Sciatic nerve (tissue), 2 donors: ENCODE measurements at regions not wholly inside any gene's neighbourhood (a gene's known extent, or its start where the extent isn't known, plus 50 kb on each side); places are given as distances from the start of the nearest gene placed in this dataset.
"Not testable (repeated sequence)": the region's sequence is repeated elsewhere in the genome, so short reads cannot be mapped to it uniquely, and the experiment has no call there.

Experiments used
- ATAC-seq: fragments of 200-7000 bp; cut with Tn5 transposase; one replicate; pipeline ENCODE4 v1.9.1; 2020; ENCODE audit warnings: mild to moderate bottlenecking, moderate library complexity
- DNase-seq: peaks from one replicate; pipeline ENCODE4 v3.0.0-alpha.2; 2020; ENCODE audit warnings: low spot score
- intact Hi-C: fragments of 100-400 bp; cut with DNase I; formaldehyde crosslinking; loops from one replicate; pipeline ENCODE4 v1.14.2; 2022
- donor health status: DM: no; HTN: no; CAD: no.
- donor health status: DM: no; HTN: no; CAD: no.

DNA sequence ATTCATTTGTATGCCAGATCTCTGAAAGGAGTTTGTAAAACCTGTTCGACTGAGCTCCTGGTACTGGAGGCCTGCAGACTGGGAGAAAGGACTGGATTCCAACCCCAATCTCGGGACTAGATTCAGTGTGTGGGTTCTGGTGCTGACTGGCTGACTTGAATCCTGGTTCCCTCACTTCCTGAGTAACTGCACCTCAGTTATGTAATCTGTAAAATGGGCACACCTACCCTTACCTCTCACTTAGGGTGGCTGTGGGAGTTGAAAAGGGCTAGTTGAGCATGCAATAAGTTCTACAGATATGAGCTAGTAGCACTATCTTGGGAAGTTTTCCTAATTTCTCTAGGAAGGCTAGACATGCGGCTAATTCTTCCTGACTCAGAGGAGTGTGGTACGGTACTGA is 621.3 kb upstream of the TBX3 start:
- intact Hi-C loops = no loop called here
- DNase-seq (no peak), ATAC-seq (no peak)

GRCh38 chr12:115303723-115304309 is 619.8 kb upstream of the TBX3 start:
- intact Hi-C loops = no loop called here
- ATAC-seq = peak; percentile 26
- DNase-seq = no peak

- DNase-seq (no peak), ATAC-seq (no peak)
- intact Hi-C loops = no loop called here
Measured at GRCh38 chr12:115297445-115297844, 613.5 kb upstream of the TBX3 start.

DNA sequence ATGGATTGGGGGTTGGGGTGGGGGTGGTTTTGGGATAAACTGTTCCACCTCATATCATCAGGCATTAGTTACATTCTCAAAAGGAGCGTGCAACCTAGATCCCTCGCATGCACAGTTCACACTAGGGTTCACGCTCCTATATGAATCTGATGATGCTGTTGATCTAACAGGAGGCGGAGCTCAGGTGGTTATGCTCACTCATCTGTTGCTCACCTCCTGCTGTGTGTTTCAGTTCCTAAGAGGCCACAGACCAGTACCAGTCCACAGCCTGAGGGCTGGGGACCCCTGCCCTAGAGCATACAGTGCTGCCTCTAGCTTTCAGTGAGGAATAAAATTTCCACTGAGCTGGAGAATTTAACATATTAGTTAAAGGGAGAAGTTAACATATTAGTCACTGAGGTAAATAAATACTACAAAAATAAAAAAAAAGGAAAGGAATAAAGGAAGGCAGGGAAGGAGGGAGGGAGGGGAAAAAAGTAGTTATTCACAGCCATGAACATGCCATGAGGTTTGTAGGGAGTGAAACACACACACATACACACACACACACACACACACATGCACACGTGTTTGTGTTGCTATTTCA is 612.7 kb upstream of the TBX3 start:
- DNase-seq = no peak
- intact Hi-C loops = no loop called here
- no peak for ATAC-seq

DNA sequence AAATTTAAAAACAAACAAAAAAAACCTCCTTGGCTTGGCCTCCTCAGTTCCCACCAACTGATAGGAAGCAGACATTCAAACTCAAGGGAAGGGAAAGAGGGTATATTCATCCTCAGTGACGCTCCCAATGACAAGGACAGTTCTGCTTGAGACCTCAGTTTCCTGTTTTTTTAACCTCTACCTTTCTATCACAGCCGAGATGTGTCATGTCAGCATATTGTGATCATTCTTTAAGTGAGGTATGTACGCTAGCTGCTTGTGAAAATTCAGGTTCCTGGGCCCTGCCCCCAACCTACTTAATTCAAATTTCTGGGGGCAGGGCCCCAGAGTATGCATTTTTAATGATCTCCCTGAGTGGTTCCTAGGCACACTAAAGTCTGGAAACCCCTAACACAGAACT is 611.9 kb upstream of the TBX3 start:
- ATAC-seq (no peak), DNase-seq (no peak)
- intact Hi-C loops = no loop called here

GRCh38 chr12:115294453-115295133 is 610.6 kb upstream of the TBX3 start:
- DNase-seq = no peak
- intact Hi-C loops = no loop called here
- peak; percentile 56 for ATAC-seq

DNA sequence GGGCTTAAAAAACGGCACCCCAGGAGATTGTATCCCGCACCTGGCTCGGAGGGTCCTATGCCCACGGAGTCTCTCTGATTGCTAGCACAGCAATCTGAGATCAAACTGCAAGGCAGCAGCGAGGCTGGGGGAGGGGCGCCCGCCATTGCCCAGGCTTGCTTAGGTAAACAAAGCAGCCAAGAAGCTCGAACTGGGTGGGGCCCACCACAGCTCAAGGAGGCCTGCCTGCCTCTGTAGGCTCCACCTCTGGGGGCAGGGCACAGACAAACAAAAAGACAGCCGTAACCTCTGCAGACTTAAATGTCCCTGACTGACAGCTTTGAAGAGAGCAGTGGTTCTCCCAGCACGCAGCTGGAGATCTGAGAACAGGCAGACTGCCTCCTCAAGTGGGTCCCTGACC is 601.5 kb upstream of the TBX3 start:
- ATAC-seq, DNase-seq, intact Hi-C loops: not testable (repeated sequence)

GRCh38 chr12:115273456-115273855 is 589.5 kb upstream of the TBX3 start:
- DNase-seq (no peak), ATAC-seq (no peak)
- intact Hi-C loops = no loop called here

DNA sequence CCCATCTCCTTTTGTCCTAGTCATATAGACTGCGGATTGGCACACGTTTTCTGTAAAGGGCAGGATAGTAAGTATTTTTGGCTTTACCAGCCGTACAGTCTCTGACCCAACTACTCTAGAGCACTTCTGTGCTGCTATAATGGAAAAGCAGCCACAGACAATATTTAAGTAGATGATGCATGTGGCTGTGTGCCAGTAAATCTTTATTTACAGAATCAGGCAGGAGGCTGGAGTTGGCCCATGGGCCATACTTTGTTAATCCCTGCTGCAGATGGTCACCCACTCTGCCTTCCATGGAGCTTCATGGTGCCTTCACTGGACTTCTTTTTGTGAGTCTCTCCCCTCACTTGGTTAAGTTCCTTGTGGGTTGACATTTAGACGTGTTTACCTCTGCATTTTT is 584.5 kb upstream of the TBX3 start:
- ATAC-seq (no peak), DNase-seq (no peak)
- intact Hi-C loops = no loop called here

- intact Hi-C loops = no loop called here
- ATAC-seq = peak; percentile 28
- DNase-seq = no peak
Measured at GRCh38 chr12:115267891-115268290, 583.9 kb upstream of the TBX3 start.

DNA sequence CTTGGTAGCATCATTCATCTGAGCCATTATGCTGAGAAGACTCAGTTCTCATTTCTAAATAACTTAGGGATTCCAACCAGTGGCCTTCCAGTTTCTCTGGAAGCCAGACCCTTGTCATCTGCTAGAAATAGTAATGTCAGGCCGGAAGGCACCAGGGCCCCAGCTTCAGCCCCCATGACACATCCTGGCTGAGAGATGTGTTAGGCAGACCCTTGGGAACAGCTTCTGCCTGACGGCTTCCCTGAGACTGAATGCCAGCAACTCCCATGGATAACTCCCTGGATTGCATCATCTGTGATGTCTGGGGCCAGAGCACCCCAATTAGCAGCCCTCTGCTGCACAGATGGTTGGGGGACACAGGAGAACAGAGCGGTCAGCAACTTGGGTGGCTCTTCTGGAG is 583.5 kb upstream of the TBX3 start:
- DNase-seq (no peak), ATAC-seq (peak; percentile 55)
- intact Hi-C loops = no loop called here

- no peak for ATAC-seq
- intact Hi-C loops = no loop called here
- DNase-seq = no peak
Measured at GRCh38 chr12:115264605-115265004, 580.6 kb upstream of the TBX3 start.

- DNase-seq = no peak
- ATAC-seq = no peak
Measured at GRCh38 chr12:115261691-115262398, 577.9 kb upstream of the TBX3 start.

DNA sequence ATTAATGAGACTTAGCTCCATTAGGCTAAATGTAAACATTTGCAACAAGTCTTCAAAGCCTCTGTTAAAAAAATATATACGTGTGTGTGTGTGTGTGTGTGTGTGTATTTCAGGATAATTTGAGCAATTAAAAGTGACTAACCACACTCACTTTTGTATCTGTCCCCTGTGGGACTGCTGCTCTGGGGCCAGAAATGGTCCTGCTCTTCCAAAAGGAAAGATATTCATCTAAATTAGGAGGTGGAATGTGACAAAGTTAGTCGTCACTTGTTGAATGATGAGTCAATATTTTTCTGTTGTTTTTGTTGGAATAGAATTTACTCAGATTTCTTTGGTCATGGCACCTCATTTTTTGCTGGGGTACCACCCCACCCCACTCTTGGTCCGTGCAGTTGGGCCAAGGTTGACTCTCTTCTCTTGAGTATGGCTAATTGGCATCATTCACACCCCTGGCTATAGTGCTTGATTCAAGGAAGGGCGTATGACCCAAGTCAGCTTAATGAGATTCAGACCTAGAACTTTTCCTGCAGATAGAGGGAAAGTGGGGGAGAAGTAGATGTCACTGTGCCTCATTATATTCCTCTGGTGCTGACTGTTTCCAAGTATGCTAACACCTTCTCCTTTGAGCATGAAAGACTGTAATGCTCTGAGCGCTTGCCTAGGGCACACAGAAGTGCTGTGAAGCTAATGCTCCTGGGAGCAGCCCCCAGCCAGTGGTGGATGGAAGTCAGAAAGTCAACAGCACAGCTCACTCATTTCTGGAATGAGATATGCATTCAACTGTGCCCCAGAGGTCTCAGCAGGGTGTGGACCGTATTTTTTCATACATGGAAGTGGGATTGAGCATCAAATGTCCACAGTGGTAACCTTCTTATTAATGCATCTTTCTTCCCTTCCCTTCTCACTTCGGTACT is 577.0 kb upstream of the TBX3 start:
- ATAC-seq = no peak
- DNase-seq = no peak
- intact Hi-C loops = no loop called here

More at GRCh38 chr12:115261691-115262398, 577.9 kb upstream of the TBX3 start:
- intact Hi-C loops = no loop called here

DNA sequence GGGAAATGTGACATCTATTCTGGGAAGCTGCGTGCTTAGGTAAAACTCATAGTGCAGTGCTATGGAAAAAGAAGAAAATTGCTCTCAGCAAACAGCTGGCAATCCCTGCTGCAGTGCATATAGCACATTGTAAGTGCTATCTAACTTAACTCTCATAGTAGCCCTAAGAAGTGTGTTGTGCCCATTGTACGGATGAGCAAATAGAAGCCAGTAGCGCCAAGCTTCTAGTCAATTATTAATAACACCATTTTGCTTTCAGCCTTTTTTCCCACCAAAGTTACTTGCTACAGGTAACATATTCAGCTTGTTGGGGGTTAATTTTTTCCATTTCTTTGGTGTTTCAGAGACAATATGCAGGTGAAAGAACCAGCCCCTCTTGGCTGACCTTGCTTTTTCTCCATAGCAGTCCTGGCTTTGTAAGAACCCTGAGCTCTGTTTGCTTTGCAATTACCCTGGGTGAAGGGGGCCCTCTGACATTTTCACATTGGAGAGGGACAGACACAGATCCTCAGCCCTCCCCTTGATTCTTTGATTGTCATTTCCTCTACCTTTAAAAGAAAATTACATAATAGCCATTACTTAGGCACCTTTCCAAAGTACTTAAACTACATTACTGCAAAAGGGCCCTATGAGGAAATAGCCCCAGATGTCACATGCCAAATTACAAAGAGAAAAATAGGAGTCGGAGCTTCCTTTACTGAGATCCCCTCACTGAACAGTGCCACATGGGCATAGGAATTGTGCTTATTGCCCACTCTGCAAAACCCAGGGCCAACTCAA is 576.2 kb upstream of the TBX3 start:
- intact Hi-C loops = no loop called here
- ATAC-seq (no peak), DNase-seq (no peak)

- no peak for ATAC-seq
- intact Hi-C loops = no loop called here
- no peak for DNase-seq
Measured at GRCh38 chr12:115257791-115258190, 573.8 kb upstream of the TBX3 start.

DNA sequence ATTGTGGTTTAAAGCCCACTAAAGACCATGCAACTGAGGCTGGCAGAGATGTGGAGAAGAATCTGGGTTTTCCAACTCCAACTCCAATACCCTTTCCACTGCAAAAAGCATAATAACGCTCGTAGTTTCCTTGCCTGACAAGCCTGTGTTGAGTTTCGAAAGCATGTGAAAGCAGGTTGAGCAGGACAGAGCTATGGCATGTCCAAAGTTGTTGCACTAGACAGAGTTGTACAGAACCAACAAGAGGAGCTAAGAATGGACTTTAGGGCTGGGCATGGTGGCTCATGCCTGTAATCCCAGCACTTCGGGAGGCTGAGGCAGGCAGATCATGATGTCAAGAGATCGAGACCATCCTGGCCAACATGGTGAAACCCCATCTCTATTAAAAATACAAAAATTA is 572.0 kb upstream of the TBX3 start:
- DNase-seq (no peak), ATAC-seq (no peak)
- intact Hi-C loops = no loop called here

GRCh38 chr12:115255257-115255656 is 571.3 kb upstream of the TBX3 start:
- intact Hi-C loops = no loop called here
- DNase-seq = no peak
- ATAC-seq = no peak
